HG02943 (cell line): ENCODE measurements at regions not wholly inside any gene's neighbourhood (a gene's known extent, or its start where the extent isn't known, plus 50 kb on each side); places are given as distances from the start of the nearest gene placed in this dataset.

Experiments used
- ATAC-seq: cut with Tn5 transposase; IDR thresholded peaks from one replicate; pipeline ENCODE4 v1.9.1; 2021; ENCODE audit warnings: mild to moderate bottlenecking, low read depth, moderate library complexity; ENCODE audit not compliant: unreplicated experiment

DNA sequence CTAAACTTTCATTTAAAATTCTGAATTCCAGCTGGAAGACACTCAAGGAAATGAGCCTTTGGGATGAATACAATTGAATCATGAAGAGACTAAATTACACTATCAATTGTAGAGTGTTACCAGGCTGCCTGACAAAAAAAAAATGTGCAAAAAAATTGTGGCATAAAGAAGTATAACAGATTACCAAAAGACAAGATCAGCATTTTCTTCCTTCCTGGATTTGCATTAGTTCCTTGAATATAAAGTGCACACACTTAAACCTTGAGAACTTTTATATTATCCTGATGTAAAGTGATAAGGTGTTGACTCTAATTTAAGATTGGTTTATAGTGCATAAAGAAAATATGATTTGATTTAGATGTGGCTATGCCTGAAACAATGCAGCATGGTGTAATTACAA, 412.7 kb upstream of the KLF6 start:
- no peak for ATAC-seq

GRCh38 chr10:4196771-4197390, 411.9 kb upstream of the KLF6 start:
- no peak for ATAC-seq

- no peak for ATAC-seq
These were observed 411.2 kb upstream of the KLF6 start for GRCh38 chr10:4196183-4196582.

DNA sequence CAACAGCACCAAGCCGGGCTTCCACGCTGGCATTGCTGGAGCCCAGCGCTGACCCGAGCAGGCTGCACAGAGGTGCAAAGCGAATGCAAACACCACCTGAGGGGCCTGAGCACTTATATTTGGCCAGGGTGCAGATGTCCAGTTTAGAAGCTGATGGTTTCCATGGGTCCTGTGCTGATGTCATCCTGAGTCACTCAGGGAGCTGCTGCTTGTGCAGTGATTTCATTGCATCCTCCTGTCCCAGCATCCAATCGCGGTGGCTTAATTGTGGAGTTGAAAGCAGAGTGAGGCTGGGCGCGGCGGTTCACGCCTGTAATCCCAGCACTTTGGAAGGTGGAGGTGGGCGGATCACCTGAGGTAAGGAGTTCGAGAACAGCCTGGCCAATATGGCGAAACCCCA, 410.2 kb upstream of the KLF6 start:
- ATAC-seq, result no peak

DNA sequence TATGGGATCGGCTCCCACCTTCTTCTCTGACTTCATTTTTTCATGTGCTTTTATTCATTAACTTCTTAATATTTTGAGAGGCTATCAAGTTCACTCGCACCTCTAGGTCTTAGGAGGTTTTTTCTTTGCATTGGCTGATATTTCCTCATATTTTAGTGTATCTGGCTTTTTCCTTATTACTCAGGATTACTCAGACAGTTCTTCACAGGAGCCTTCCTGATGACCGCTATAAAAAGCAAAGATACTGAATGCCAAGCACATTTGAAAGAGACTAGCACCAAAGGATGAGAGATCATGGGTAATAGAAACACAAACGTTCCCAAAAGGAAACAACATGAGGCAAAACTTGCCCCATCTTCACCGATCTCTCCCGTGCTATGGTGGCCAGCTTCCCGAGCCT, 409.2 kb upstream of the KLF6 start:
- no peak for ATAC-seq

DNA sequence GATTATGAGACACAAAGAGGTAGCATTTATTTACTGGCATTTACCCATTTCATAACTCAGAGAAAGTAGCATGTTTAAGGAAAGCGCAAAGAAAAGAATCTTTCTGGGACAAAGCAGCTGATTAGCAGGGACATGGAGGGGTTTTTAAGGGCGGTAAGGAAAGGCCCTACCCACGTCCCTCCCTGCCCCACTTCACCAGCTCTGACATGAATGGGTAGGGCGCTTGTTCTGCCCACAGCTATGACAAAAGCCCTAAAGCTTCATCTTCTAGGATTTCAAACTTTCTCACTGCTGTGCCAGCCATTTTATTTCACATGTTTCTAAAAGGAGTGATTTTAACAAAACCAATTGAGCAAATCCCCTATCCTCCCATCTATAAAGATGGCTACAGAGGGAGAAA, 406.9 kb upstream of the KLF6 start:
- no peak for ATAC-seq

- no peak for ATAC-seq
These were observed 406.3 kb upstream of the KLF6 start for GRCh38 chr10:4191354-4191753.

- no peak for ATAC-seq
These were observed 405.9 kb upstream of the KLF6 start for GRCh38 chr10:4190876-4191275.

- no peak for ATAC-seq
These were observed 404.3 kb upstream of the KLF6 start for GRCh38 chr10:4189281-4189680.

GRCh38 chr10:4188406-4188805, 403.4 kb upstream of the KLF6 start:
- ATAC-seq, result no peak

- ATAC-seq, result no peak
These were observed 402.0 kb upstream of the KLF6 start for GRCh38 chr10:4186849-4187540.

DNA sequence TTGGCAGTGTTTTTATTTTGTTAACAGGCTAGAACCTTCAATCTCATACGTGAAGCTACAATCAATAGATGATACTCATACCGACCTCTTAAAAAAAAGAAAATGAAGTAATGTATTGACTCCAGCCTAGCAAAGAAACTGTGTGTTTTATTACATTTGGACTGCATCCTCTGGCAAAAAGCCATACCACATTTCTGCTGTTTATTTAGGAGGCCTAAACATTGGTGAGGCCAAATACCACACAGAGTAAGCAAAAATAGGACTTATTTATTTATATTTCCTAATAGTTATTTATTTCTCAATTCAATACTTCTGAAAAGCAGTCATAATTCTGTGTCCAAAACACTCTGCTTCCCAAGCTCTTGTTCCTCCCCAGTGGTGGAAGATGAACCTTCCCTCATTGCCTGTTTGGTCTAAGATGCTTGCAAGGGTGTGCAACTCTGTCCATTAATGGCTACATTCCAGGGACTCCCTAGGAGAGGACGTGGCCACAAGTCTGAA, 398.8 kb upstream of the KLF6 start:
- no peak for ATAC-seq

GRCh38 chr10:4181621-4182049, 396.6 kb upstream of the KLF6 start:
- no peak for ATAC-seq

GRCh38 chr10:4181081-4181480, 396.1 kb upstream of the KLF6 start:
- ATAC-seq, result no peak

- ATAC-seq, result no peak
These were observed 392.8 kb upstream of the KLF6 start for GRCh38 chr10:4177791-4178190.

GRCh38 chr10:4176500-4177281, 391.7 kb upstream of the KLF6 start:
- ATAC-seq, result no peak

- ATAC-seq, result no peak
These were observed 389.2 kb upstream of the KLF6 start for GRCh38 chr10:4174197-4174596.

- no peak for ATAC-seq
These were observed 385.8 kb upstream of the KLF6 start for GRCh38 chr10:4170633-4171314.

DNA sequence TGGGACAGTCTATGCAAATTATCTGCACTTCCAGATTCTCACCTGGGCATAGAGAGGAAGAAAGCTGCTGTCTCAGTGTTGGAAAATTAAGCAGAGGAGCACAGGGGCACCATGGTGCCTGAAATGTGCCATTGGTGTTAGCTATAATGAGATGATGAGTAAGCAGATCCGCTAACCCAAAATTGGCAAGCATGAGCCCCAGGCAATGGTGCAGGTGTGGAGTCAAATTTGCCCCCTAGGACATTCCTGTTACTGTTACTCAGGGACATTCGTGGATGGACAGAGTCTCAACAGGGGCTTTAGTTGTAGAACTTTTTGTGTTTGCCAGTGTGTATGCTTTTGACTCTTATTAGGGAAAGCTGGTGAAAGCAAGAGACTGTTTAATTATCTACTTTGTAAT, 385.2 kb upstream of the KLF6 start:
- ATAC-seq, result no peak

DNA sequence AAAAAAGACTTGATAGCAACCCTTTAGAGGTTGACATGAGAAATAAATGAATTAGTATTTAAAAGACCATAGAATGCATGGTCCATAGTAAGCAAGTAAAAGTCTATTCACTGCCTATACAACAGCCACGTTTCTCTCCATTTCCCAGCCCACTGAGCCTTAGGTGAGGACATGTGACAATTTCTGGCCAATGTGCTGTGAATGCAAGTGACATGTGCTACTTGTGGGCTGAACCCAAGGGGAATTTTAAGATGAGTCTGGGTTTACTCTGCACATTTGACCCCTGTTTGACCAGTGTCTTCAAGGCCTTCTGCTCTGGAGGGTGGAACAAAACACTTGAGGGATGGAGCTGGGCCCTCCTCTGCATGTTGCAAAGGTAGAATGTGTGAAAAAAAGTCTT, 384.4 kb upstream of the KLF6 start:
- ATAC-seq, result no peak

DNA sequence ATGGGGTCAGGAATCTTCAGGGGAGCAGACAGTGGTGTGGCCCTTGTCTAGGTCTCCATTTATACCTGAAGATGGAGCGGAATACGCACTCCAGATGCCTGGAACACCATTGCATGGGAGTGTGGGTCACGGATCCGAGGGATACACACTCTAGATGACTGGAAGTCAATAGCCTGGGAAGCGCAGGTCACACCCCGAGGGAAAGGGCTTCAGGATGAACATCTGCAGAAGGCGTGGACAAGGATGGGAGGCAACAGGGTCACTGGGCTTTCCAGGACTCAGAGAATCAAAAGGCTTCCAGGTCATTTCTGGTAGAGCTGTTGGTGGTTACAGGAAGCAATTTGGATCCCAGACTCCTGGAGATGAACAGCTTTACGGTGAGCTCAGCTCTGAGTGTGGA, 382.2 kb upstream of the KLF6 start:
- ATAC-seq, result no peak
